Glutamatergic neuron (in vitro differentiated cells): ENCODE measurements at regions not wholly inside any gene's neighbourhood (a gene's known extent, or its start where the extent isn't known, plus 50 kb on each side); places are given as distances from the start of the nearest gene placed in this dataset.
"Not testable (repeated sequence)": the region's sequence is repeated elsewhere in the genome, so short reads cannot be mapped to it uniquely, and the experiment has no call there.

ENCODE experiments used
- DNase-seq: peaks from one replicate; pipeline ENCODE4 v3.0.0; 2022
- H3K27ac Mint-ChIP-seq: one replicate; pipeline ENCODE4 v1.8.0; 2020; ENCODE audit warnings: mild to moderate bottlenecking, mixed read lengths, inconsistent platforms; ENCODE audit not compliant: unreplicated experiment
- H3K27me3 Mint-ChIP-seq: one replicate; pipeline ENCODE4 v1.8.0; 2020; ENCODE audit warnings: mild to moderate bottlenecking, moderate library complexity, mixed read lengths, inconsistent platforms; ENCODE audit not compliant: unreplicated experiment
- H3K36me3 Mint-ChIP-seq: one replicate; pipeline ENCODE4 v1.8.0; 2020; ENCODE audit warnings: mild to moderate bottlenecking, mixed read lengths, inconsistent platforms; ENCODE audit not compliant: unreplicated experiment
- H3K4me1 Mint-ChIP-seq: one replicate; pipeline ENCODE4 v1.8.0; 2020; ENCODE audit warnings: mild to moderate bottlenecking, low read depth, mixed read lengths, inconsistent platforms; ENCODE audit not compliant: unreplicated experiment
- H3K4me3 Mint-ChIP-seq: one replicate; pipeline ENCODE4 v1.8.0; 2020; ENCODE audit warnings: mild to moderate bottlenecking, mixed read lengths, inconsistent platforms; ENCODE audit not compliant: unreplicated experiment
- H3K9me3 Mint-ChIP-seq: one replicate; pipeline ENCODE4 v1.8.0; 2020; ENCODE audit warnings: mild to moderate bottlenecking, moderate library complexity, mixed read lengths, inconsistent platforms; ENCODE audit not compliant: unreplicated experiment
- CTCF ChIP-seq: fragments of 200-600 bp; sonication (generic); IDR thresholded peaks from one replicate; pipeline ENCODE4 v1.5.0; 2021; ENCODE audit not compliant: partially characterized antibody, unreplicated experiment

- Mint-ChIP-seq H3K36me3 (peaks cover 11% of the 10 kb centered on the region), H3K9me3 (peaks cover 10% of the 10 kb centered on the region), H3K4me1 (no peaks in the 10 kb centered on the region), H3K27me3 (peaks cover 5% of the 10 kb centered on the region), H3K4me3 (no peak overlapping the region), H3K27ac (no peak overlapping the region)
- no peak for DNase-seq
- no peak for TF ChIP-seq CTCF
Measured at GRCh38 chr1:5613900-5614299, 378.3 kb downstream of the NPHP4 start.

DNA sequence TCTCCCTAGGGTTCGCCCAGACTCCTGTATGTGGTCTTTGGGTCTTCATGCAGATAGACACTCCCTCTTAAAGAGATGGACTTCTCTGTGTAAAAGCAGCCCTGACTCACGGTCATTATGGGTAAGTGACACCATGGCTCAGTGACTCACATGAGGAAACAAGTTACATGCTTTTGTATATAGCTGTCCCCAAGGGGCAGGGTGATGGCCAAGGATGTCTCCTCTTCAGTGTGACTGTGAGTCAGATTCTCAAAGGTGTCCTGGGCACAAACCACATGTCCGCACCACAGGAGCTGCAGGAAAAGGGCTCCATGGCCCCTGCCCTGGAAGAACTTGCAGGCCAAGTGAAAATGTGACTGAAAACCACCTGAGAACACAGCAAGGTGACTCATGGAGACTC lies 380.4 kb downstream of the NPHP4 start:
- Mint-ChIP-seq H3K27me3 (peaks cover 5% of the 10 kb centered on the region), H3K4me3 (no peak overlapping the region), H3K36me3 (peaks cover 2% of the 10 kb centered on the region), H3K9me3 (peaks cover 2% of the 10 kb centered on the region), H3K27ac (no peak overlapping the region), H3K4me1 (no peaks in the 10 kb centered on the region)
- no peak for DNase-seq
- TF ChIP-seq CTCF: no peak

DNA sequence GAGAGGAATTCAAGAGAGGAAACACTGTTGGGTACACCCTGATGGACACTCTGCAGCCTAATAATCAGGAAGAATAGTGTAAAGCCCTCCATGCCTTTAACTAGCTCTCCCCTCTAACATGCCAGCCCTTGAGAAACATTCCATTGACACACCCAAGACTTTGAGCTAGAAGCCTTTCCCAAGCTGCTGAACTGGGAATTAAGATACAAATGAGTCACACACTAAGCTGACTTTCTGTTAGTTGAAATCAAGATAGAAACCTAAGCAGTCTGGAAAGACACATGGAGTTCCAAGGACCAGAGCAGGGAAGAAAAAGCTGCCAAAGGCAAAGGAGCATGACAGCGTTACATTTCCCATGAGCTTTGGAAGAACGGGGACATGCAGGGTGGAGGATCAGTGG lies 380.8 kb downstream of the NPHP4 start:
- no peak for TF ChIP-seq CTCF
- H3K9me3 Mint-ChIP-seq: peaks cover 2% of the 10 kb centered on the region
- peaks cover 4% of the 10 kb centered on the region for H3K27me3 Mint-ChIP-seq
- H3K27ac Mint-ChIP-seq: no peak overlapping the region
- no peaks in the 10 kb centered on the region for H3K36me3 Mint-ChIP-seq
- H3K4me1 Mint-ChIP-seq: no peaks in the 10 kb centered on the region
- no peak overlapping the region for H3K4me3 Mint-ChIP-seq
- DNase-seq: no peak

- no peak for TF ChIP-seq CTCF
- Mint-ChIP-seq H3K4me3 (no peak overlapping the region), H3K36me3 (no peaks in the 10 kb centered on the region), H3K27me3 (peaks cover 2% of the 10 kb centered on the region), H3K9me3 (peaks cover 2% of the 10 kb centered on the region), H3K4me1 (no peaks in the 10 kb centered on the region), H3K27ac (no peak overlapping the region)
- no peak for DNase-seq
Measured at GRCh38 chr1:5610432-5610831, 381.8 kb downstream of the NPHP4 start.

DNA sequence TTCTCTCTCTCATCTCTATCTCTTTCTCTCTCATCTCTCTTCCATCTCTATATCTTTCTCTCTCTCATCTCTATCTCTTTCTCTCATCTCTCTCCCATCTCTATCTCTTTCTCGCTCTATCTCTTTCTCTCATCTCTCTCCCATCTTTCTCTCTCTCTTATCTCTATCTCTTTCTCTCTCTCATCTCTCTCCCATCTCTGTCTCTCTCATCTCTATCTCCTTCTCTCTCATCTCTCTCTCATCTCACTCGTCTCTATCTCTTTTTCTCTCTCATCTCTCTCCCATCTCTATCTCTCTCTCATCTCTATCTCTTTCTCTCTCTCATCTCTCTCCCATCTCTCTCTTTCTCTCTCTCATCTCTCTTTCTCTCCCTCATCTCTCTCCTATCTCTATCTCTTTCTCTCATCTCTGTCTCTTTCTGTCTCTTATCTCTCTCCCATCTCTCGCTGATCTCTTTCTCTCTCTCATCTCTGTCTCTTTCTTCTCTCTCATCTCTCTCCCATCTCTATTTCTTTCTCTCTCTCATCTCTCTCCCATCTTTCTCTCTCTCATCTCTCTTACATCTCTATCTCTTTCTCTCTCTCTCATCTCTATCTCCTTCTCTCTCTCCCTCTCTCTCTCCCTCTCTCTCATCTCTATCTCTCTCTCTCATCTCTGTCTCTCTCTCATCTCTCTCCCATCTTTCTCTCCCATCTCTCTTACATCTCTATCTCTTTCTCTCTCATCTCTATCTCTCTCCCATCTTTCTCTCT lies 388.7 kb downstream of the NPHP4 start:
- Mint-ChIP-seq H3K4me1 (no peaks in the 10 kb centered on the region), H3K27ac (no peak overlapping the region), H3K4me3 (no peak overlapping the region), H3K27me3 (no peaks in the 10 kb centered on the region), H3K9me3 (peaks cover 15% of the 10 kb centered on the region), H3K36me3 (peaks cover 11% of the 10 kb centered on the region)
- DNase-seq: no peak
- no peak for TF ChIP-seq CTCF

- H3K4me3 Mint-ChIP-seq, H3K4me1 Mint-ChIP-seq, H3K27ac Mint-ChIP-seq, DNase-seq, H3K27me3 Mint-ChIP-seq: not testable (repeated sequence)
- Mint-ChIP-seq H3K36me3 (peaks cover 11% of the 10 kb centered on the region), H3K9me3 (peaks cover 15% of the 10 kb centered on the region)
Measured at GRCh38 chr1:5602718-5603117, 389.5 kb downstream of the NPHP4 start.
